PC-9 (cell line): ENCODE measurements at regions not wholly inside any gene's neighbourhood (a gene's known extent, or its start where the extent isn't known, plus 50 kb on each side); places are given as distances from the start of the nearest gene placed in this dataset.

ENCODE experiments used
- CTCF ChIP-seq: fragments of 200-600 bp; sonication (generic); conservative IDR thresholded peaks from 2 replicates; pipeline ENCODE4 v1.6.1; 2017; ENCODE audit warnings: mixed run types, antibody characterized with exemption, mild to moderate bottlenecking, moderate library complexity
- EZH2 ChIP-seq: fragments of 200-600 bp; sonication (generic); IDR thresholded peaks from 2 replicates; pipeline ENCODE4 v1.8.0; 2017; ENCODE audit warnings: antibody characterized with exemption, low read depth

- TF ChIP-seq CTCF (no peak), EZH2 (no peak)
These were observed 329.6 kb upstream of the ARRDC3 start for GRCh38 chr5:91712718-91713117.
